ENCODE measurements at regions not wholly inside any gene's neighbourhood (a gene's known extent, or its start where the extent isn't known, plus 50 kb on each side); places are given as distances from the start of the nearest gene placed in this dataset.

DNA sequence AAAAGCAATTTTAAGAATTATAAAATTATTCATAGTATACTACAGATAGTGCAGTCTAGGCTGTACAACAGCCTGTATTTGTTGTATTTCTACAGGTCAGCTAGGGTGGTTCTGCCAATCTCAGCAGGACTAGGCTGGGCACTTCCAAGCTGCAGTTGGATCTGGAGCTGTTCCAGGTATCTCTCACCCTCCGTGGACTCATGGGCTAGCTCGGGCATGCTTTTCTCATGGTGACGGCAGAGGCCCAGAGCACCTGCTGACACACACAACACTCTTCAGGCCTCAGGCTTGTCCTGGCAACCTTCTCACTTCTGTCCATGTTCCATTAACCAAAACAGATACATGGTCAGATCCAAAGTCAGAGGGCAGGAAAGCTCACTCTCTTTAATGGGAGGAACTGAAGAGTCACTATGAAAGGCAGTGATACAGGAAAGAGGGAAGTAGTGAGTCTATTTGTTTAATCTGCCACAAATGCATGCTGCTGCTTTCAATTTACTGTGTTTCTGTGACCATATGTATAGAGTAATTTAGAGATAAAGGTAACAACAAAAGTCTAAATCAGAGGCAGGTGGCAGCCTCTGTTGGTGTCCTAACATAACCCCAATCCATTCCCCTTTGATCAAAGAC lies 462.4 kb upstream of the ACVR2A start:
- Mint-ChIP-seq H3K9me3 (no peaks in the 10 kb centered on the region), H3K4me3 (no peak overlapping the region), H3K36me3 (no peaks in the 10 kb centered on the region), H3K27me3 (no peaks in the 10 kb centered on the region), H3K4me1 (no peaks in the 10 kb centered on the region), H3K27ac (no peak overlapping the region)
- no peak for ATAC-seq (ENCODE audit: low read depth)
- DNase-seq (ENCODE audit: low spot score in 2 of 2) = no peak

DNA sequence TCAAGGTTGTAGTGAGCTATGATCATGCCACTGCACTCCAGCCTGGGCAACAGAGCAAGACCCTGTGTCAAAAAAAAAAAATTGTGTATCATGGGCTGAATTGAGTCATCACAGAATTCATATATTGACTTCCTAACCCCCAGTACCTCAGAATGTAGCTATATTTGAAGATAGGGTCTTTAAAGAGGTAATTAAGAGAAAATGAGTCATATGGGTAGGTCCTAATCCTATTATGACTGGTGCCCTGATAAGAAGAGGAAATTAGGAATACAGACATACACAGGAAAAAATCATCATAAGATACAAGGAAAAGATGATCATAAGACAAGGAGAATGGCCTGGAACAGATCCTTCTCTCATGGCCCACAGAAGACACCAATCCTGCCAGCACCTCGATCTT lies 466.4 kb upstream of the ACVR2A start:
- no peak overlapping the region for H3K27ac Mint-ChIP-seq
- no peaks in the 10 kb centered on the region for H3K4me1 Mint-ChIP-seq
- no peaks in the 10 kb centered on the region for H3K27me3 Mint-ChIP-seq
- ATAC-seq (ENCODE audit: low read depth) = no peak
- H3K9me3 Mint-ChIP-seq = no peaks in the 10 kb centered on the region
- no peak overlapping the region for H3K4me3 Mint-ChIP-seq
- no peak for DNase-seq (ENCODE audit: low spot score in 2 of 2)
- H3K36me3 Mint-ChIP-seq = no peaks in the 10 kb centered on the region

DNA sequence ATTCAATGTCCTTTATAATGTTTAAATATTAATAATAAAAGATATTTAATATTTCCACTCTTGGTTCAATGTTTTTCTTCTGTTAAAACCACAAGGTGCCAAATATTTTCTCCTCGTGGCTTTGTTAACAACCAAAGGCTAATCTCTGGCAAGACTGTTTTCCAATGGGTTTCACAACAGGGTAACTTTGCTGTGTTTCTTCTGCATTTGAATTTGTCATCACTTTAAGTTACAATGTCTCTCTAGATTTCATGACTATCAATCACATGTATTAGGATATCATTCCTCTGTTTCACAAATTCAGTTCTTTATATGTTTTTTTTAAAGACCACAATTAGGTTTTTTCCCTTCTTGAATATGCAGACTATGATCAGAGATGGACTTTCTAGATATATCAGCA lies 469.8 kb upstream of the ACVR2A start:
- H3K36me3 Mint-ChIP-seq = no peaks in the 10 kb centered on the region
- ATAC-seq (ENCODE audit: low read depth) (no peak), DNase-seq (ENCODE audit: low spot score in 2 of 2) (no peak)
- H3K4me3 Mint-ChIP-seq = no peak overlapping the region
- H3K27ac Mint-ChIP-seq = no peak overlapping the region
- H3K4me1 Mint-ChIP-seq = no peaks in the 10 kb centered on the region
- H3K9me3 Mint-ChIP-seq = no peaks in the 10 kb centered on the region
- no peaks in the 10 kb centered on the region for H3K27me3 Mint-ChIP-seq

DNA sequence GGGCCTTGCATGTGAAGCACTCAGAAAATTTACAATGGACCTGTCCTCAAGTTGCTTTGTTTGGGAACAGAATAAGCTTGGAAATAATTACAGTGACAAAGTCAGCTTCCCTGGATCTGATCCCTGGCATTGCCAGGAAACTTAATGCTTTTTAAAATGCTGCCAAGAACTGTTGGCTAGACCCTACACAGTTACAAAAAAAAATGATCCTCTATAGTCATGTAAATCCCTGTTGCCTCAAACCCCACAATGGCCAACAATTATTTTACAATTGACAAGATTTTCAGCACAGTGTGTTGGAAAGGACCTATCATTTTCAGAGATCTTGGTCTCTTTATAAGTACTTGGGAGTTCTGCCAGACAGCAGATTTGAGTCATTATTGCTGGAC lies 470.4 kb upstream of the ACVR2A start:
- Mint-ChIP-seq H3K27me3 (no peaks in the 10 kb centered on the region), H3K27ac (no peak overlapping the region), H3K4me1 (no peaks in the 10 kb centered on the region), H3K9me3 (no peaks in the 10 kb centered on the region), H3K4me3 (no peak overlapping the region), H3K36me3 (no peaks in the 10 kb centered on the region)
- DNase-seq (ENCODE audit: low spot score in 2 of 2) (no peak), ATAC-seq (ENCODE audit: low read depth) (no peak)

DNA sequence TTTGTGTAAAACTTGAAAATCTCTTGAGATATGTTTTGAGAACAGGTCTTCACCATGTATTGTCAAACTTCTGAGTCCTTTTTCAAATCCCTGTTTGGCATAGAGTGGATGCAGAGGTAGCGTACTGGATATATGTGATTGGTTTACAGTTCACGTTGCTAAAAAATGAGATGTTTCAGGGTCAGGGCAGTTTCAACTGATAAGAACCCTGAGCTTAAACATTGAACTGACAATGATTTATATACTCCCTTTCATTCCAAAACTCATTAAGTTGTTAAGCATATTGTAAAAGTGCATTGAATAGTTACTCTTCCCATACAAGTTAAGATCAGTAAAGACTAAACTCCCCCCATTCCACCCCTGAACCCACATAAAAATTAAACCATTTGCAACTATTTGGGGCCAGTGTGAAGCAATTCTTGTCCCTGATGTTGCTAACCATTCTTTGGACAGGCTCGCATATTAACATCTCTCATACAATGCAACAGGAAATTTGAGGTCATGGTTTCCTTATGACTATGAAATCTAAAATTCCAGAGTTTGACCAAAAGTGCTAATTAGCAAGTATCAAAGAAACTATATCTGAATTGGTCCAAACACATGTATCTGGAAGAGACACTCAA lies 470.9 kb upstream of the ACVR2A start:
- no peak for ATAC-seq (ENCODE audit: low read depth)
- no peaks in the 10 kb centered on the region for H3K4me1 Mint-ChIP-seq
- H3K27ac Mint-ChIP-seq = no peak overlapping the region
- H3K27me3 Mint-ChIP-seq = no peaks in the 10 kb centered on the region
- no peaks in the 10 kb centered on the region for H3K36me3 Mint-ChIP-seq
- no peak for DNase-seq (ENCODE audit: low spot score in 2 of 2)
- no peak overlapping the region for H3K4me3 Mint-ChIP-seq
- no peaks in the 10 kb centered on the region for H3K9me3 Mint-ChIP-seq

DNA sequence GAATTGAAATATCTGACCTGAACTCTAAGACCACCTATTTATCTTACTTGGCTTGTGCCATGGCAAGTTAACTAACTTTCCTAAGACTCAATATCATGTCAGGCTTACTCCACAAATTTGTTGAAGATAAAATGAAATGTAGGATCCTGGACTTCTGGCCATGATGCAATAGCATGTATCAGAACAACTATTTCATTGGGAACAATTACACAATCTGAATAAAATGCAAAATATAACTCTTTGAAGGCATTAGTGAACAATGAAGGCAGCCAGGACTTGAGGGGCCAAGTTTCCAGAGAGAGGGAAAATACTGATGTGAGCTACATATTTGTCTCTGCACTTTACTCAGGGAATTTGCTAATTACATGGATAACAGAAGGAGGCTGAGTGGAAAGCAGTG lies 476.5 kb upstream of the ACVR2A start:
- no peaks in the 10 kb centered on the region for H3K36me3 Mint-ChIP-seq
- H3K4me3 Mint-ChIP-seq = no peak overlapping the region
- no peaks in the 10 kb centered on the region for H3K27me3 Mint-ChIP-seq
- H3K4me1 Mint-ChIP-seq = peaks cover 4% of the 10 kb centered on the region
- no peak for ATAC-seq (ENCODE audit: low read depth)
- H3K9me3 Mint-ChIP-seq = no peaks in the 10 kb centered on the region
- no peak for DNase-seq (ENCODE audit: low spot score in 2 of 2)
- H3K27ac Mint-ChIP-seq = no peak overlapping the region

DNA sequence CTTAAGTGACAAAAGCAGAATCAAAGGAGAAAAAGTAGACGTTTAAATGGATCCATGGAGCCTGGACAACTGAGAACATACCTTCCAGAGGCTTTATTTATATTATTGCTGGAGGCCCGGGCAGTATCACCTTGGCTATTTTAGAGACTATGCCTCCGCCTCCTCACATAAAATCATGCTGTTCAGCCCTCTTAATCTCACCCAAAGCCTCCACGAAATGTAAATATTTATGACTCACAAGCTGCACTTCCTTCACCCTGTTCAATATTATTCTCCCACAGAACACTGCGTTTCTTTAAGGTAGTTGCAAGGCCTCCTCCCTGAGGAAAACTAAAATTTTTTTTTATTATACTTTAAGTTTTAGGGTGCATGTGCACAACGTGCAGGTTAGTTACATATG lies 478.6 kb upstream of the ACVR2A start:
- H3K4me1 Mint-ChIP-seq = peaks cover 4% of the 10 kb centered on the region
- no peak for ATAC-seq (ENCODE audit: low read depth)
- H3K4me3 Mint-ChIP-seq = no peak overlapping the region
- DNase-seq (ENCODE audit: low spot score in 2 of 2) = no peak
- H3K27me3 Mint-ChIP-seq = no peaks in the 10 kb centered on the region
- H3K36me3 Mint-ChIP-seq = no peaks in the 10 kb centered on the region
- H3K27ac Mint-ChIP-seq = no peak overlapping the region
- no peaks in the 10 kb centered on the region for H3K9me3 Mint-ChIP-seq

DNA sequence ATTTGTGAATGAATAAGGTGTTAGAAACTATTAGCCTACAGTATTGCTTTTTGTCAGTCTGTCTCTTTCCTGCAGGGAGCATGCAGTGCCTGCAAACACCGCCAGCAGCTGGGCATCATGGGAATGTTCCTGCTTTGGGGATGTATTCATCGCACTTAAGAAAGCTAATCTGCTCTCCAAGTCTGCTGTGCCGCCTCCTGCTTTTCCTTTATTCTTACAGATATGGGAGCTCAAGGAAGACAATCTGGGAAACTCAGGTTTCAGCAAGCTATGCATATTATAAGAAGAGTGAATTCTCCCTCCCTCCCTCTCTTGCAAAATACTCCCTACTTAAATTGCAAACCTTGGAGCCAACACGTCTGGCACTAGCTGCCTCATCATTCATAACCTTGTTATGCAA lies 479.2 kb upstream of the ACVR2A start:
- DNase-seq (ENCODE audit: low spot score in 2 of 2) (no peak), ATAC-seq (ENCODE audit: low read depth) (no peak)
- H3K27me3 Mint-ChIP-seq = no peaks in the 10 kb centered on the region
- peaks cover 4% of the 10 kb centered on the region for H3K4me1 Mint-ChIP-seq
- no peaks in the 10 kb centered on the region for H3K9me3 Mint-ChIP-seq
- H3K4me3 Mint-ChIP-seq = no peak overlapping the region
- H3K27ac Mint-ChIP-seq = no peak overlapping the region
- H3K36me3 Mint-ChIP-seq = no peaks in the 10 kb centered on the region

DNA sequence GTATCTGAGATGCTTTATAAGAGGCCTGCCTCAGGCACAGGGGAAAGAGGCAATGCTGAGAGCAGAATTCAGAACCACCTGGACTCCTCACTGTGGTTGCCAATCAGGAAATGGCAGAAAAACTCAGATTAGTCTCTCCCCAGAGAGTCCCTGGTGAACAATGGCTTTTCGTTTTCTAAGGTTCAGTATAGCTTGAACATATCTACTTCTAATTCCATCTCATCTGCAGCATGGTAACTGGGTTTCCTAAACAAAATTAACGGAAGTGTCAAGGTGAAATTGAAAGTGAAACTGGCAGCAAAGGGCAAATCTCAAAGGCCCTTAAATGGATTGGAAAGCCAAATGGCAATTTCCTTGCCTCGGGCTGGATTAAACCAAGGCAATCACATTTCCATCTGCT lies 480.2 kb upstream of the ACVR2A start:
- DNase-seq (ENCODE audit: low spot score in 2 of 2) (no peak), ATAC-seq (ENCODE audit: low read depth) (no peak)
- H3K27ac Mint-ChIP-seq = no peak overlapping the region
- peak overlapping the region; percentile 46 for H3K4me3 Mint-ChIP-seq
- H3K27me3 Mint-ChIP-seq = no peaks in the 10 kb centered on the region
- peaks cover 4% of the 10 kb centered on the region for H3K4me1 Mint-ChIP-seq
- no peaks in the 10 kb centered on the region for H3K36me3 Mint-ChIP-seq
- no peaks in the 10 kb centered on the region for H3K9me3 Mint-ChIP-seq

DNA sequence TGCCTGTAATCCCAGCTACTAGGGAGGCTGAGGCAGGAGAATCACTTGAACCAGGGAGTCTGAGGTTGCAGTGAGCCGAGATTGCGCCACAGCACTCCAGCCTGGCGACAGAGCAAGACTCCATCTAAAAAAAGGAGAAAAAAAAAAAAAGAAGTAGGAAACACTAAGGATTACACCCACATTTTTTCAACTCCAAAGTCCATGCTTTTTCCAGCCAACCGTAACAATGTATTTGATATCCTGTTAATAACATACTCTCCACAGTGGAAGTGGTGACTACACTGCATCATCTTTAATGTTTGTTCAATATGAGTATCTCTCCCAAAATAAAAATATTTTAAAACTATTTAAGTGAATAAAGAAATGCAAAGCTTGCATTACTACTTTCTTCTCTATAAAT lies 481.6 kb upstream of the ACVR2A start:
- Mint-ChIP-seq H3K4me1 (peaks cover 4% of the 10 kb centered on the region), H3K4me3 (no peak overlapping the region), H3K9me3 (no peaks in the 10 kb centered on the region), H3K27ac (no peak overlapping the region), H3K36me3 (no peaks in the 10 kb centered on the region), H3K27me3 (no peaks in the 10 kb centered on the region)
- ATAC-seq (ENCODE audit: low read depth) (no peak), DNase-seq (ENCODE audit: low spot score in 2 of 2) (no peak)

DNA sequence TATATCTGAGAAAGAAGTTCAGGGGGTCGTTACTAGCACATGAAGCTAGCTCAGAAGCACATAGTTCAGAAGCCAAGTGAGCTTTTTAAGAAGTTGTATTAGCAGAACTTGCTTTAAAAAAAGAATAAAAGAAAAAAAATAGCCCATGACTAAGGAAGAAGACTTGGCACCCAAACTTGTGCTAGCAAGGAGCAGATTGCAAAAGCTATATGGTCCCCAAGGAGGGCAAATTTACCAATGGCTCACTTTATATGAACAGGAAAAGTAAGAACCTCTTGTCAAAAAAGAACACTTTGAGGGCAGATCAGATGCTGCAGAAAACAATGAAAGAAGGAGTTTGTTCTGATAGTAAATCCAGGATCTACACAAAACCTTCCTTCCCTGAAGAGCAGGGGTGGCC lies 486.5 kb upstream of the ACVR2A start:
- H3K36me3 Mint-ChIP-seq = no peaks in the 10 kb centered on the region
- DNase-seq (ENCODE audit: low spot score in 2 of 2) (no peak), ATAC-seq (ENCODE audit: low read depth) (no peak)
- peaks cover 2% of the 10 kb centered on the region for H3K27me3 Mint-ChIP-seq
- no peaks in the 10 kb centered on the region for H3K4me1 Mint-ChIP-seq
- H3K9me3 Mint-ChIP-seq = no peaks in the 10 kb centered on the region
- H3K4me3 Mint-ChIP-seq = no peak overlapping the region
- H3K27ac Mint-ChIP-seq = no peak overlapping the region

DNA sequence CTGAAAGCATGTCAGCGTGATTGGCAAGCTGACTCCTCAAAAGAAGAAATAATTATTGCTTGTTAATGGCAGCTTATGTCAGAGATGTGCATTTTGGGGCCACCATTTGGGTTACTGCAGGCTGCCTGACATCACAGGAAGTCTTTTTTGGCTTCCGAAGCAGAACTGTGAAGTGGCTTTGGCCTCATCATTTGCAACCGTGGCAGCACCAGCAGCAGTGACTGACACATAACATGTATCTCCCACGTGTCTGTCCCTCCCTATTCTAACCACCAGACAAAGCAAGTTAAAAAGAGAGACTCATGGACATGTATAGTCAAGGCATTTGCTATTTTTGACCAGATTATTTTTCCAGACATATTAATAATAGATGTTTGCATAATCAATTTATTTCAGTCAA lies 488.7 kb upstream of the ACVR2A start:
- ATAC-seq (ENCODE audit: low read depth) = no peak
- H3K4me1 Mint-ChIP-seq = no peaks in the 10 kb centered on the region
- no peaks in the 10 kb centered on the region for H3K9me3 Mint-ChIP-seq
- peaks cover 2% of the 10 kb centered on the region for H3K27me3 Mint-ChIP-seq
- no peak overlapping the region for H3K27ac Mint-ChIP-seq
- DNase-seq (ENCODE audit: low spot score in 2 of 2) = no peak
- H3K4me3 Mint-ChIP-seq = no peak overlapping the region
- H3K36me3 Mint-ChIP-seq = no peaks in the 10 kb centered on the region

DNA sequence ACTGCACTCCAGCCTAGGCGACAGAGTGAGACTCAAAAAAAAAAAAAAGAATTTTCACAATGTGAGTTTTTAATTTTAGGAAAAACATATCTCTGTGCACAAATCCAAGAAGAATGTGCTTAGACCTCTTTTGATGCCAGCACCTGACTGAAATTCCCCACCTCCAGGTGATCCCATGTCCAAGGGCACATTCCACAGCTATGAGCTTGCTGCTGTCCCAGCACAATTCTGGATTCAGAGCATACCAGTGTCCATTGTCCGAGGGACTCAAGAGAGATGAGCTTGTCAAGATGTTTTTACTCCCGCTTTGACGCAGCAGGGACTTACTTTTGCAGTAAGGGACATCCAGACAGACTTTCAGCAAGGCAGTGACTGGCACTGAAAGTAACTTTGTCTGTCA lies 489.1 kb upstream of the ACVR2A start:
- Mint-ChIP-seq H3K4me3 (no peak overlapping the region), H3K36me3 (no peaks in the 10 kb centered on the region)

DNA sequence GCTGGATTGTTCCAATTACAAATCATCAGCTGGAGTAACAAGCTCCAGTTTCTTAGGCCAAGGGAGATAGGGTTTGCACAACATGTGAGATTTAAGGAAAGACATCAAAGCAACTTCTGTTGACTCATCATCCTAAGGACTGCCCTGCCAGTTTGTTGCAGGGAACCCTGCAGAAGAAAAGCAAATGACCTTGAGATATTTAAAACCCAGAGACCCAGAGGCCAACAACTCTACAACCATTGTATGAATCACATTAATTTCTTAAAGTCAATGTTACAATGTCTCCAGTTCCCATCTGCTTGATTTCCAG lies 491.8 kb upstream of the ACVR2A start:
- Mint-ChIP-seq H3K4me1 (no peaks in the 10 kb centered on the region), H3K9me3 (no peaks in the 10 kb centered on the region), H3K4me3 (no peak overlapping the region), H3K27me3 (peaks cover 2% of the 10 kb centered on the region), H3K27ac (no peak overlapping the region), H3K36me3 (no peaks in the 10 kb centered on the region)
- no peak for DNase-seq (ENCODE audit: low spot score in 2 of 2)
- no peak for ATAC-seq (ENCODE audit: low read depth)

More for the DNA sequence above, 489.1 kb upstream of the ACVR2A start:
- H3K27ac Mint-ChIP-seq = no peak overlapping the region
- H3K4me1 Mint-ChIP-seq = no peaks in the 10 kb centered on the region
- DNase-seq (ENCODE audit: low spot score in 2 of 2) = no peak
- no peak for ATAC-seq (ENCODE audit: low read depth)
- H3K27me3 Mint-ChIP-seq = peaks cover 2% of the 10 kb centered on the region
- H3K9me3 Mint-ChIP-seq = no peaks in the 10 kb centered on the region

DNA sequence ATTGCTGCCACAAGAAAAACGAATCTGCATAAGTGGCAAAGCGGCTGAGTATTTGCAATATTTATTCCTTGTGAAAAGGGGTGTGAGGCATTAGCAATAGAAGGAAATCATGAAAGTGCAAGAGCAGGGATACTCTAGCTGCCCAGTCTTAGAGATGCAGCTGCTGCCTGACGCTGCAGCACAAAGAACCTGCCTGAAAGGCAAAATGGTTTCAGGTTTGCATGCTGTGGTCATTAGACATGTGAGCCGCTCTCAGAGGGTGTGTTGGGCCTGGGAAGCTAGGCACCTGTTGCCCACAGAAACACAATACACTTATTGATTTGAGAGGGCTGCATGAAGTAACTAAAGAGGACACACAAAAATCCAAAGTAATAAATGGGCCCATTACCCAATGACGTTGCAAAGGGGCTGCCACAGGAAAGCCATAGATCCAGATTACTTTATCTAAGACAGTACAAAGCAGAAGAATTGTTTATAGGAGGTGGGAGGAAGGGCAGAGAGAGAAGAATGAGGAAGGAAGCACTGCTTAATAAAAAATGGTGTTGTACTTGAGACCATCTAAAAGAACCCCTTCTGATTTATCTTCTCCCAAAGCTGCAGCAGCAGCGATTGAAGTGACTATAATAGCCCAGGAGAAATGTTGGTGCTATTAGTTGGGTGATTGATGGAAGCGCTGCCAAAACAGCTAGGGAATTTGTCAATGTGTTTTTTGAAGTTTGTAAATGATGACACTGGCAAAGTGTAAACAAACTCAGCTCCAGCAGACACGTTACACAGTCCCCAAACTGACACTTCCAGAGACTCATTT lies 492.4 kb upstream of the ACVR2A start:
- Mint-ChIP-seq H3K9me3 (no peaks in the 10 kb centered on the region), H3K27me3 (no peaks in the 10 kb centered on the region), H3K27ac (no peak overlapping the region), H3K36me3 (no peaks in the 10 kb centered on the region), H3K4me3 (no peak overlapping the region), H3K4me1 (no peaks in the 10 kb centered on the region)
- ATAC-seq (ENCODE audit: low read depth) (no peak), DNase-seq (ENCODE audit: low spot score in 2 of 2) (no peak)

Data from memory B cell (primary cell).